OCI-LY1 (cell line): ENCODE measurements at regions not wholly inside any gene's neighbourhood (a gene's known extent, or its start where the extent isn't known, plus 50 kb on each side); places are given as distances from the start of the nearest gene placed in this dataset.

Source experiments
- H2AFZ ChIP-seq: fragments of 200-600 bp; sonication (generic), shearing (Covaris generic); 2 replicates; pipeline ENCODE4 v1.6.0; 2014; ENCODE audit warnings: antibody characterized with exemption, mild to moderate bottlenecking, low read length
- H3F3A ChIP-seq: fragments of 200-600 bp; sonication (generic), shearing (Covaris generic); 2 replicates; pipeline ENCODE4 v1.6.0; 2014; ENCODE audit warnings: mild to moderate bottlenecking, antibody characterized with exemption, low read length, moderate library complexity; ENCODE audit not compliant: insufficient read depth
- H3K27ac ChIP-seq: fragments of 200-600 bp; sonication (generic); 2 replicates; pipeline ENCODE4 v1.5.1; 2014; ENCODE audit warnings: low read length, mixed run types, mild to moderate bottlenecking, low read depth; ENCODE audit not compliant: poor library complexity, severe bottlenecking
- H3K27me3 ChIP-seq: fragments of 200-600 bp; sonication (generic); 2 replicates; pipeline ENCODE4 v1.6.0; 2014; ENCODE audit warnings: antibody characterized with exemption, mild to moderate bottlenecking, low read length, moderate library complexity; ENCODE audit not compliant: insufficient read depth
- H3K36me3 ChIP-seq: fragments of 200-600 bp; sonication (generic); 2 replicates; pipeline ENCODE4 v1.6.1; 2014; ENCODE audit warnings: mild to moderate bottlenecking, antibody characterized with exemption, low read length, moderate library complexity, mixed read lengths; ENCODE audit not compliant: insufficient read depth
- H3K4me1 ChIP-seq: fragments of 200-600 bp; sonication (generic); 2 replicates; pipeline ENCODE4 v1.5.1; 2014; ENCODE audit warnings: mild to moderate bottlenecking, low read length, moderate library complexity; ENCODE audit not compliant: insufficient read depth, severe bottlenecking
- H3K4me2 ChIP-seq: fragments of 200-600 bp; sonication (generic), shearing (Covaris generic); 2 replicates; pipeline ENCODE4 v1.6.1; 2014; ENCODE audit warnings: low read length
- H3K4me3 ChIP-seq: fragments of 200-600 bp; sonication (generic); 2 replicates; pipeline ENCODE4 v1.5.1; 2014; ENCODE audit warnings: low read length, low read depth, mild to moderate bottlenecking, mixed read lengths; ENCODE audit not compliant: poor library complexity, severe bottlenecking
- H3K79me2 ChIP-seq: fragments of 200-600 bp; shearing (Covaris generic); 2 replicates; pipeline ENCODE4 v1.6.1; 2016; ENCODE audit warnings: mixed run types, low read length, mixed read lengths; ENCODE audit not compliant: insufficient read depth
- H3K9ac ChIP-seq: fragments of 200-600 bp; sonication (generic), shearing (Covaris generic); 2 replicates; pipeline ENCODE4 v1.6.1; 2014; ENCODE audit warnings: mild to moderate bottlenecking, low read length, mixed read lengths
- H3K9me2 ChIP-seq: fragments of 200-600 bp; sonication (generic), shearing (Covaris generic); 2 replicates; pipeline ENCODE4 v1.6.1; 2014; ENCODE audit warnings: low read depth, mild to moderate bottlenecking, low read length, mixed read lengths
- H3K9me3 ChIP-seq: fragments of 200-600 bp; shearing (Covaris generic); 2 replicates; pipeline ENCODE4 v1.6.1; 2014; ENCODE audit warnings: low read length, mixed read lengths
- H4K20me1 ChIP-seq: fragments of 200-600 bp; sonication (generic), shearing (Covaris generic); 2 replicates; pipeline ENCODE4 v1.6.0; 2016; ENCODE audit warnings: mild to moderate bottlenecking, low read length; ENCODE audit not compliant: insufficient read depth
- EZH2 ChIP-seq: fragments of 200-600 bp; sonication (generic), shearing (Covaris generic); IDR thresholded peaks from 2 replicates; pipeline ENCODE4 v1.8.0; 2017; ENCODE audit warnings: borderline replicate concordance, mixed run types, mild to moderate bottlenecking, antibody characterized with exemption, low read length, moderate library complexity, mixed read lengths
- TF ChIP-seq, protein P1 (sequence below): fragments of 200-600 bp; sonication (generic), shearing (Covaris generic); IDR thresholded peaks from 2 replicates; pipeline ENCODE4 v1.5.1; 2017; ENCODE audit warnings: mild to moderate bottlenecking, antibody characterized with exemption, low read length, moderate library complexity, mixed read lengths

DNA sequence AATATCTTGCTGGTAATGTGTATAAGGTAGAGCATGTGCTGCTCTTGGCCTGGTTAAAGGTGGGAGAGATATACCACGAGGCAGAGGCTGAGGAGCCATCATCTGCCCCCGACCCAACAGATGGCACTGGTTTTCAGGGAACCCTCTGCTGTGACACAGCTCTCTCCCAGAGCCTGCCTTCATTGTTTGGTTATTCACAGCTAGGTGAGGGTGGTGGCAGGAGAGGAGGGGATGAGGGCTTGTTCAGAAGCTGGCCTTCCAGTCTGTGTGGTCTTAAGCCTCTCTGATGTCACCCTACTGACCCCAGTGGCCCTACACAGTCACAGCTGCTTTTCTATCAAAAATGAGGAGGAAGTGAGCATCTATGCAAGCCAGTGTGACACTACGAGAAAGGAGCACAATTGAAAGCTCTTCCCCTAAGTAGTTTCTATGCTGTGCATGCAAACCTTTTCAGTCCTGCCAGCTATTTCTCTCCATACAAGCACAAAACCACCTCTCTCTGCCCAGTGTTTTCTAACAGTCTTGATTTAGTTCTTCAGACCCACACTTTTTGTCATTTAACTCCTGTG, 258.4 kb upstream of the AGTR1 start:
- Histone ChIP-seq H3F3A (no peaks in the 10 kb centered on the region), H3K4me3 (no peak overlapping the region), H3K27ac (no peak overlapping the region), H2AFZ (no peak overlapping the region), H3K79me2 (no peaks in the 10 kb centered on the region), H4K20me1 (no peaks in the 10 kb centered on the region), H3K9me3 (no peaks in the 10 kb centered on the region), H3K27me3 (no peaks in the 10 kb centered on the region), H3K9me2 (no peaks in the 10 kb centered on the region), H3K36me3 (no peaks in the 10 kb centered on the region), H3K9ac (no peak overlapping the region), H3K4me2 (no peak overlapping the region), H3K4me1 (no peaks in the 10 kb centered on the region)
- no peak for TF ChIP-seq EZH2

DNA sequence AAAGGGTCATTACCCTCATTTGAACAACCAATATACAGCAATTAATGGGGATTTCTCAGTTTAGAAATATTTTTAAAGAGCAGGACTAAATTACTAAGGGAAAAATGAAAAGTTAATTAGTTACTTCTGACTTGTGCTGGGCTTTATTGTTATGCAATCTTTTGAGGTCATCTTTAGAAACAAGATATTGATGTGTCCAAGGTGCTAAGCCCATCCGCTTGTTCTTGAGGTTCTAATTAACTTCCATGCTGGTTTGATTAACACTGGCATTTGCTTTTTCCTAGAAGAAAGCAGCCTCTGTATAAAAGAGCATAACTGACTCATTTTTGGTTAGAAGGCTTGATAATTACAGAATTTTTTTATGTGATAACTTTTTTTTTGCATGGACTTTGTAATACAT, 256.5 kb upstream of the AGTR1 start:
- H4K20me1 ChIP-seq, result no peaks in the 10 kb centered on the region
- H3K27me3 ChIP-seq, result no peaks in the 10 kb centered on the region
- no peak overlapping the region for H3K4me3 ChIP-seq
- H3K36me3 ChIP-seq, result no peaks in the 10 kb centered on the region
- TF ChIP-seq, protein P1, sequence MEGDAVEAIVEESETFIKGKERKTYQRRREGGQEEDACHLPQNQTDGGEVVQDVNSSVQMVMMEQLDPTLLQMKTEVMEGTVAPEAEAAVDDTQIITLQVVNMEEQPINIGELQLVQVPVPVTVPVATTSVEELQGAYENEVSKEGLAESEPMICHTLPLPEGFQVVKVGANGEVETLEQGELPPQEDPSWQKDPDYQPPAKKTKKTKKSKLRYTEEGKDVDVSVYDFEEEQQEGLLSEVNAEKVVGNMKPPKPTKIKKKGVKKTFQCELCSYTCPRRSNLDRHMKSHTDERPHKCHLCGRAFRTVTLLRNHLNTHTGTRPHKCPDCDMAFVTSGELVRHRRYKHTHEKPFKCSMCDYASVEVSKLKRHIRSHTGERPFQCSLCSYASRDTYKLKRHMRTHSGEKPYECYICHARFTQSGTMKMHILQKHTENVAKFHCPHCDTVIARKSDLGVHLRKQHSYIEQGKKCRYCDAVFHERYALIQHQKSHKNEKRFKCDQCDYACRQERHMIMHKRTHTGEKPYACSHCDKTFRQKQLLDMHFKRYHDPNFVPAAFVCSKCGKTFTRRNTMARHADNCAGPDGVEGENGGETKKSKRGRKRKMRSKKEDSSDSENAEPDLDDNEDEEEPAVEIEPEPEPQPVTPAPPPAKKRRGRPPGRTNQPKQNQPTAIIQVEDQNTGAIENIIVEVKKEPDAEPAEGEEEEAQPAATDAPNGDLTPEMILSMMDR, result no peak
- no peak for TF ChIP-seq EZH2
- no peaks in the 10 kb centered on the region for H3K9me3 ChIP-seq
- H3F3A ChIP-seq, result no peaks in the 10 kb centered on the region
- H2AFZ ChIP-seq, result no peak overlapping the region
- no peaks in the 10 kb centered on the region for H3K9me2 ChIP-seq
- no peak overlapping the region for H3K4me2 ChIP-seq
- H3K4me1 ChIP-seq, result no peaks in the 10 kb centered on the region
- H3K27ac ChIP-seq, result no peak overlapping the region
- H3K79me2 ChIP-seq, result no peaks in the 10 kb centered on the region
- H3K9ac ChIP-seq, result no peak overlapping the region

DNA sequence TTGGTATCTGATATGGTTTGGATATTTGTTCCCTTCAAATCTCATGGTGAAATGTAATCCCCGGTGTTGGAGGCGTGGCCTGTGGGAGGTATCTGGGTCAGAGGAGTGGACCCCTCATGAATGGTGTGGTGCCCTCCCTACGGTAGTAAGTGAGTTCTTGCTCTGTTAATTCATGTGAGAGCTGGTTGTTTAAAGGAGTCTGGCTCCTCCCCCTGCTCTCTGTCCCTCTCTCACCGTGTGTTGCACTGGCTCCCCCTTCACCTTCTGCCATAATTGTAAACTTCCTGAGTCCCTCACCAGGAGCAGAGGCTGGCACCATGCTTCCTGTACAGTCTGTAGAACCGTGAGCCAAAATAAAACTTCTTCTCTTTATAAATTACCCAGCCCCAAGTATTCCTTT, 246.9 kb upstream of the AGTR1 start:
- Histone ChIP-seq H3K4me2 (no peak overlapping the region), H3K36me3 (no peaks in the 10 kb centered on the region), H2AFZ (no peak overlapping the region), H3K9me2 (no peaks in the 10 kb centered on the region), H3K9me3 (no peaks in the 10 kb centered on the region), H4K20me1 (peaks cover 2% of the 10 kb centered on the region; the same call in 1 of the 2 replicates), H3K27ac (no peak overlapping the region), H3K27me3 (no peaks in the 10 kb centered on the region), H3K4me3 (no peak overlapping the region), H3F3A (no peaks in the 10 kb centered on the region), H3K4me1 (no peaks in the 10 kb centered on the region), H3K79me2 (no peaks in the 10 kb centered on the region), H3K9ac (no peak overlapping the region)
- TF ChIP-seq EZH2, result no peak
- TF ChIP-seq, protein P1, result no peak

DNA sequence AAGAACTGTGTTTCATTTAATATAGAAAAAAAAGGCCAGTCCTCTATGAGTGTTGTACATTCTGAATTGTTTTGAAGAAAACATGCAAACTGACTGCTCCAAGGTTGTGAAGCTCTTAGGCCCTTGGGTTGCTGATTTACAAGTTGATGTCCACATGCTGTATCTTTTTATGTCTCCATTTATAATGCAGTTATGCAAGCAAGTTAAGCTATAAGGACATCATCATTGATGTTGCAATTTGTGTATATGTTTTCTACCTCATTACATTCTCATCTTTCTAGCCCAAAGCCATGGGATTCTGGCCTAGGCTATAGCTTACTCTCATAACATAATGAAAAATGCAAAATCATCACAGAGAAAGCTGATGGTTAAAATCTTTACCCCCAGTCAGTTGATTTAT, 245.7 kb upstream of the AGTR1 start:
- H2AFZ ChIP-seq, result no peak overlapping the region

More for the DNA sequence above, 245.7 kb upstream of the AGTR1 start:
- no peak overlapping the region for H3K4me3 ChIP-seq
- H3K9me3 ChIP-seq, result no peaks in the 10 kb centered on the region
- no peaks in the 10 kb centered on the region for H3K79me2 ChIP-seq
- H3K4me2 ChIP-seq, result no peak overlapping the region
- H3K9ac ChIP-seq, result no peak overlapping the region
- no peaks in the 10 kb centered on the region for H3K9me2 ChIP-seq
- H3F3A ChIP-seq, result no peaks in the 10 kb centered on the region
- no peak for TF ChIP-seq EZH2
- TF ChIP-seq, protein P1, result no peak
- H4K20me1 ChIP-seq, result peaks cover 2% of the 10 kb centered on the region; the same call in 1 of the 2 replicates
- H3K27ac ChIP-seq, result no peak overlapping the region
- H3K36me3 ChIP-seq, result no peaks in the 10 kb centered on the region
- H3K27me3 ChIP-seq, result no peaks in the 10 kb centered on the region
- no peaks in the 10 kb centered on the region for H3K4me1 ChIP-seq
